Fibroblast of pulmonary artery (primary cell): ENCODE measurements at regions not wholly inside any gene's neighbourhood (a gene's known extent, or its start where the extent isn't known, plus 50 kb on each side); places are given as distances from the start of the nearest gene placed in this dataset.

Experiments used
- DNase-seq: peaks from one replicate; pipeline ENCODE4 v3.0.0-alpha.2; 2010; ENCODE audit warnings: low read depth
- H3K4me3 ChIP-seq: replicated peaks from 2 replicates; pipeline ENCODE4 v1.5.1; 2011; ENCODE audit warnings: low read depth, mild to moderate bottlenecking, control low read depth, low read length, moderate library complexity
- TF ChIP-seq, protein P1 (sequence below): IDR thresholded peaks from 2 replicates; pipeline ENCODE4 v1.5.1; 2011; ENCODE audit warnings: mild to moderate bottlenecking, control low read depth, low read length, inconsistent platforms; ENCODE audit errors: missing control alignments

DNA sequence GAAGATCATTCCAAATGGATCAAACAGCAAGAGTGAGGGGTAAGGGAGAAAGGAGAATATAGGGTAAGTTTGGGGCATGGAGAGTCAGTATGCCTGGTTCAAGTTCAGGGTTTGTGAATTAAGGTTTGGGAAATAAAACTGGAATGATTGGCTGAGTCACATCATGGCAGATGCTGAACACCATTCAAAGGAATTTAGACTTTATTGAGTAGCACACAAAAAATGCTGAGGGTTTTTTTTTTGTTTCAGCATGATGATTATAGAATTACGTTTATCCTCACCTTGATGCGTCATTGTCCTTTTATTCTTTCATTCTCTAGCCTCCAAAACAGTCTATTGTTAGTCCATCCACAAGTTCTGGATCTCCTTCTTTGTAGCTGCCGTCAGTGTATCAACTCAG lies 220.0 kb upstream of the UMPS start:
- DNase-seq = no peak
- TF ChIP-seq, protein P1, sequence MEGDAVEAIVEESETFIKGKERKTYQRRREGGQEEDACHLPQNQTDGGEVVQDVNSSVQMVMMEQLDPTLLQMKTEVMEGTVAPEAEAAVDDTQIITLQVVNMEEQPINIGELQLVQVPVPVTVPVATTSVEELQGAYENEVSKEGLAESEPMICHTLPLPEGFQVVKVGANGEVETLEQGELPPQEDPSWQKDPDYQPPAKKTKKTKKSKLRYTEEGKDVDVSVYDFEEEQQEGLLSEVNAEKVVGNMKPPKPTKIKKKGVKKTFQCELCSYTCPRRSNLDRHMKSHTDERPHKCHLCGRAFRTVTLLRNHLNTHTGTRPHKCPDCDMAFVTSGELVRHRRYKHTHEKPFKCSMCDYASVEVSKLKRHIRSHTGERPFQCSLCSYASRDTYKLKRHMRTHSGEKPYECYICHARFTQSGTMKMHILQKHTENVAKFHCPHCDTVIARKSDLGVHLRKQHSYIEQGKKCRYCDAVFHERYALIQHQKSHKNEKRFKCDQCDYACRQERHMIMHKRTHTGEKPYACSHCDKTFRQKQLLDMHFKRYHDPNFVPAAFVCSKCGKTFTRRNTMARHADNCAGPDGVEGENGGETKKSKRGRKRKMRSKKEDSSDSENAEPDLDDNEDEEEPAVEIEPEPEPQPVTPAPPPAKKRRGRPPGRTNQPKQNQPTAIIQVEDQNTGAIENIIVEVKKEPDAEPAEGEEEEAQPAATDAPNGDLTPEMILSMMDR = no peak
- H3K4me3 ChIP-seq = no peak overlapping the region

DNA sequence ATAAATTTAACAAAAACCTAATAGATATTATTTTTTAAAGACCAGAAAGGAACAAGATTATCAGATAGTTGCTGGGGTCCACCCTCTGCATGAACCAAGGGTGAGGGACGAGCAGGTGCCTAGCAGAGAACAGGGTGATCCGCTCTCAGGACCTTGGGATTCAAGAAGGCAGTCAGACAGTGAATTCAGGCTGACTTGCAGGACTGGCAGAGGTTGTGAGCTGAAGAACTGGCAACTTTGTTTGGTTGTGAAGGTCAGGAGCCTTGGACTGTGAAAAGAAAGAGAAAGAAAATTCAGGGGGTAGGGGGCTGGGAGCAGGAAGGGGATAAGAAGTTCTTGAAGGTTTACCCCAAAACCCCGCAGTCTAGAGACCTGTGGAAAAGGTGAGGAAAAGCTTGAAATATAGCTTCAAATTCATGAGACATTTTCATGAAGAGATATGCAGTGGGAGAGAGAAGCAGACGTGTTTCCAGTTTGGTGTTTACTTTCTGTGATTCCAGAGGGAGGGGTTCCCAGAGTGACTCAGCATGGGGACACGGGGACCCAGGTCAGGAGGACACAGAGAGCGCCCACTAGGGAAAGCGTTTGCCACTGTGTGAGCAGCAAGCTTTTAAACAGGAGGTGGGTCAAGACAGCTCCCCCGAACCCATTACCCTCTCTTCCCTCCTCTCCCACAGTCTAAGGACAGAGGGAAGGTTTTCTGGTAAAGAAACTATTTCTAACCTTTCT lies 217.2 kb upstream of the UMPS start:
- H3K4me3 ChIP-seq = no peak overlapping the region
- TF ChIP-seq, protein P1 = no peak
- no peak for DNase-seq

DNA sequence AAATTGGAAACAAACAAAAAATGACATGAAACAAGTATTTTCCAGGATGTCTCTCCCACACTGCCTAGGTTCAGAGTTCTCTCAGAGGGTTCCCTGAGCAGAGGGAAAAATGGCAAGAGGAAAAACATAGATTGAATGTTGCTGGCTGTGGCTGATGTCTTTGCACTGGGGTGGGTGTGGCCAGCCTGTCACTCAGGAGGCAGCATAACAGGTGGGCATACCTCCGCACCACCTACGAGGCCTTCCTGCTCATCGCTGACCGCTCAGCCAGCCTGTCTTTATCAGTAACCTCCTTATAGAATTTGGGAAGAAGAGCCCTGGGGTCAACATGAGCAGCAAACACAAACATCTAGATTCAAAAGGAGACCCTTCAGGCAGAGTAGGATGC lies 216.6 kb upstream of the UMPS start:
- no peak for DNase-seq
- no peak overlapping the region for H3K4me3 ChIP-seq
- TF ChIP-seq, protein P1 = no peak

DNA sequence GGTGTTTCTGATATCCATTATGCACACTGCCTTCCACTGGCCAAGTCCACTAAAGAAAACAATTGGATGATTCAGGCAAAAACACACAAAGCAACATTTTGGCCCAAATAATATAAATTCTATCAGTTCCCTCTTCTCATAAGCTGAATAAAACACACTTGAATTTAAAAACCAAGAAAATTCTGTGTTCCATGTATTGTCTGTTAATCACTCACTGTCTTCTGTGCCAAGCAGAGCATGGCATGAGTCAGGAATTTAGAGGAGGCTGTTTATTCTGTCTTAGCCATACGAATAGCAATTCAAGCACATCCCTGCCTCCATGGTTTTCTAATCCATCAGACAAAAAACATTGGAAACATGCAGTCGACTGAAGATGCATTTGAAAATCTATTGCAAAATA lies 215.6 kb upstream of the UMPS start:
- no peak overlapping the region for H3K4me3 ChIP-seq
- TF ChIP-seq, protein P1 = no peak
- no peak for DNase-seq

DNA sequence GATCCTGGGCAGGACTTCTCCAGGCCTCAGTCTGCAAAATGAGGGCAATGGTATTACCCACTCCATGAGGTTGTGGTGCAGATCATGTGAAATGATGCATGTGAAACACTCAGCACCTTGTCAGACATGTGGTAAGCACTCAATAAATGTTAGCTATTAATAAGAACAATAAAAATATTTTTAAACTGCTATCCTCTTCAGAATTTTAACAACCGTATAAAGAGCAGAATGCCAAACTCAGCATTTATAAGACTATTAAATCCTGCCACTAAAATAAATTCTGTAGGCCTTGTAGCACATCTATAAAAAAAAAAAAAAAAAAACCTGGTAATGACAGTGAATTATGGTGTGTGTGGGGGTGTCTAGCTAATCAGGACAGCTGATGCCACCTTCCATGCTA lies 213.9 kb upstream of the UMPS start:
- no peak for DNase-seq
- TF ChIP-seq, protein P1 = no peak
- H3K4me3 ChIP-seq = no peak overlapping the region

DNA sequence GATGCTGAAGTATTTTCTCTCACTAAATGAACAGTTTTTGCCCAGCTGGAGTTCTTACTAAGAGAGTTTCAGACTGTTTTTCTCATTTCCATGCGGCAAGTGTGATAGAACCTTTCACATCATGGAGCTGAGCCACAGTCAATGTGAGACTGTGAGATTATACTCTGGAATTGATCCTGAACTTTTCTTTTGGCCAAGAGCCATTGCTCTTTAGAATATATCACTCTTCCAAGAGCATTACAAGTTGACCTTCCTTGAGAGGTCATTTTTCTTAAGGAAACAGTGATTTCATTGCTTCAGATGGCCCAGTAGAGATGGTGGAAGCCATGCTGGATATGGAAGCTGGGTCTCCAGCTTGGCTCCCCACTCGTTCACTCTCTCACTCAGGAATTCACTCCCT lies 212.9 kb upstream of the UMPS start:
- no peak overlapping the region for H3K4me3 ChIP-seq
- TF ChIP-seq, protein P1 = no peak
- DNase-seq = no peak

DNA sequence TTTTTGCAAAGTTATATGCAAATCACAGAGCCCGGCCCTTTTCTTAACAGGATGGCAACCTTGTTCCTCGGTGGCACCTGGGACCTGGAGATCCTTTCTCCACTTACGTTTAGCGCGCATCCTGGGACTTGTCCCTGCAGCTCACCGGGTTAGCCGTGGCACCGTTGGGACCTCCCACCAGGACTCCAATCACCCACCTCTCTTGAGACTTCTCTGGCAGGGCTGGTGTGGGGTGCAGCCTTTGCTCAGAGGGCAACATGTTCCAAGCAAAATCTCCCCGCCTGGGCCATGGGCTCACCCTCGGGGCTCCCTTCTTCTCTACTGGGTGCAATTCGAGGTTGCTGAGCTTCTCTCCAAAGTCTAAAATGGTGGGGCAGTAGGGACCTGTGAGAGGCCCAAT lies 211.9 kb upstream of the UMPS start:
- TF ChIP-seq, protein P1 = no peak
- DNase-seq = no peak
- no peak overlapping the region for H3K4me3 ChIP-seq
